Hepatocyte (in vitro differentiated cells): ENCODE measurements at regions not wholly inside any gene's neighbourhood (a gene's known extent, or its start where the extent isn't known, plus 50 kb on each side); places are given as distances from the start of the nearest gene placed in this dataset.

Source experiments
- DNase-seq: peaks from one replicate; pipeline ENCODE4 v3.0.0-alpha.2; 2016; ENCODE audit warnings: low spot score
- H2AFZ ChIP-seq: fragments of 200-600 bp; sonication (generic); 2 replicates; pipeline ENCODE4 v1.6.0; 2016; ENCODE audit warnings: antibody characterized with exemption, mild to moderate bottlenecking
- H3K27ac ChIP-seq: fragments of 200-600 bp; sonication (generic); 2 replicates; pipeline ENCODE4 v1.5.1; 2016; ENCODE audit warnings: mild to moderate bottlenecking
- H3K27me3 ChIP-seq: fragments of 200-600 bp; sonication (generic); 2 replicates; pipeline ENCODE4 v1.6.1; 2016
- H3K36me3 ChIP-seq: fragments of 200-600 bp; sonication (generic); replicated peaks from 2 replicates; pipeline ENCODE4 v1.5.1; 2016; ENCODE audit warnings: low read depth; ENCODE audit not compliant: insufficient read depth
- H3K4me1 ChIP-seq: fragments of 200-600 bp; sonication (generic); 2 replicates; pipeline ENCODE4 v1.5.1; 2016; ENCODE audit warnings: mild to moderate bottlenecking, moderate library complexity; ENCODE audit not compliant: insufficient read depth
- H3K4me2 ChIP-seq: fragments of 200-600 bp; sonication (generic); 2 replicates; pipeline ENCODE4 v1.6.0; 2016
- H3K4me3 ChIP-seq: fragments of 200-600 bp; sonication (generic); 2 replicates; pipeline ENCODE4 v1.5.1; 2016; ENCODE audit warnings: mild to moderate bottlenecking
- H3K79me2 ChIP-seq: fragments of 200-600 bp; sonication (generic); 2 replicates; pipeline ENCODE4 v1.6.0; 2017; ENCODE audit warnings: mild to moderate bottlenecking
- H3K9me2 ChIP-seq: fragments of 200-600 bp; sonication (generic); replicated peaks from 2 replicates; pipeline ENCODE4 v1.6.0; 2017; ENCODE audit warnings: mild to moderate bottlenecking; ENCODE audit not compliant: insufficient read depth
- H3K9me3 ChIP-seq: fragments of 200-600 bp; sonication (generic); 2 replicates; pipeline ENCODE4 v1.5.1; 2016; ENCODE audit warnings: low read depth, mild to moderate bottlenecking
- H4K20me1 ChIP-seq: fragments of 200-600 bp; sonication (generic); 2 replicates; pipeline ENCODE4 v1.6.0; 2016; ENCODE audit warnings: mild to moderate bottlenecking; ENCODE audit not compliant: insufficient read depth, poor library complexity, severe bottlenecking
- EZH2 ChIP-seq: fragments of 200-600 bp; sonication (generic); IDR thresholded peaks from 2 replicates; pipeline ENCODE4 v1.6.1; 2016; ENCODE audit warnings: antibody characterized with exemption, mild to moderate bottlenecking, borderline replicate concordance
- EZH2phosphoT487 ChIP-seq: fragments of 200-600 bp; sonication (generic); IDR thresholded peaks from one replicate; pipeline ENCODE4 v1.6.1; 2018; ENCODE audit warnings: antibody characterized with exemption, mild to moderate bottlenecking, low read depth, moderate library complexity; ENCODE audit not compliant: unreplicated experiment, severe bottlenecking
- WGBS: methylation state at CpG from one replicate; pipeline ENCODE4 v1.1.6; 2016; ENCODE audit warnings: low lambda C conversion rate; ENCODE audit errors: missing lambda C conversion rate; 5-methylcytosine and 5-hydroxymethylcytosine counted together
- TF ChIP-seq, protein P1 (sequence below): fragments of 200-600 bp; sonication (generic); IDR thresholded peaks from 2 replicates; pipeline ENCODE4 v1.5.1; 2016; ENCODE audit warnings: antibody characterized with exemption, mild to moderate bottlenecking; ENCODE audit not compliant: poor library complexity

DNA sequence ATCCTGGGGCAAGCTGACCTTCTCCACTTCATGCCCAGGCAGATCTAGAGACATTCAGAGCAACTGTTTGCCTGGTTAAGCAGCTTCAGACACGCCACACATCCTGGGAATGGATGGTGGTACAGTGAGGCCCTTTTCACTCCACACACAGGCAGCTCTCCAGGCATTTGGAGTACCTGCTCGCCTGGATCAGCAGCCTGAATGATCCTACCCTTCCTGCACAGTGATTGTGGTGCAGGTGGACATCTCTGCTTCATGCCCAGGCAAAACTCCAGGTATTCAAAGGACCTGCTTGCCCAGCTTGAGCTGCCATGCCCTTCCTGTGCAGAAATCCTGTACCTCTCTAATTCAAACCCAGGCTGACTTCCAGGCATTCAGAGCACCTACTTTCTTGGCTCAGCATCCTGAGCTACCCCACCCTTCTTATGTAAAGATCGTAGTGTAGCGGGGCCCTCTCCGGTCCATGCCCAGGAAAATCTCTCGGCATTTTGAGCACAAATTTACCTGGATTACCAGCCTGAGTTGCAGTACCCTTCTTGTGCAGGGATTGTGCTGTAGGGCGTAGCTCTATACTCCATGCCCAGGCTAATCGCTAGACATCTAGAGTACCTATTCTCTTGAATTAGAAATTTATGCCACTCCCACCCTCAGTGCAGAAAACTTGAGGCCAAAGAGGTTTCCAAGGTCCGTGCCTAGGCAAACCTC is 972.8 kb downstream of the ANKRD7 start:
- H3K27ac ChIP-seq = no peak overlapping the region
- TF ChIP-seq, protein P1, sequence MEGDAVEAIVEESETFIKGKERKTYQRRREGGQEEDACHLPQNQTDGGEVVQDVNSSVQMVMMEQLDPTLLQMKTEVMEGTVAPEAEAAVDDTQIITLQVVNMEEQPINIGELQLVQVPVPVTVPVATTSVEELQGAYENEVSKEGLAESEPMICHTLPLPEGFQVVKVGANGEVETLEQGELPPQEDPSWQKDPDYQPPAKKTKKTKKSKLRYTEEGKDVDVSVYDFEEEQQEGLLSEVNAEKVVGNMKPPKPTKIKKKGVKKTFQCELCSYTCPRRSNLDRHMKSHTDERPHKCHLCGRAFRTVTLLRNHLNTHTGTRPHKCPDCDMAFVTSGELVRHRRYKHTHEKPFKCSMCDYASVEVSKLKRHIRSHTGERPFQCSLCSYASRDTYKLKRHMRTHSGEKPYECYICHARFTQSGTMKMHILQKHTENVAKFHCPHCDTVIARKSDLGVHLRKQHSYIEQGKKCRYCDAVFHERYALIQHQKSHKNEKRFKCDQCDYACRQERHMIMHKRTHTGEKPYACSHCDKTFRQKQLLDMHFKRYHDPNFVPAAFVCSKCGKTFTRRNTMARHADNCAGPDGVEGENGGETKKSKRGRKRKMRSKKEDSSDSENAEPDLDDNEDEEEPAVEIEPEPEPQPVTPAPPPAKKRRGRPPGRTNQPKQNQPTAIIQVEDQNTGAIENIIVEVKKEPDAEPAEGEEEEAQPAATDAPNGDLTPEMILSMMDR = no peak
- H4K20me1 ChIP-seq = no peaks in the 10 kb centered on the region
- H2AFZ ChIP-seq = no peak overlapping the region
- no peaks in the 10 kb centered on the region for H3K9me2 ChIP-seq
- no peak for DNase-seq
- no peak overlapping the region for H3K4me3 ChIP-seq
- H3K36me3 ChIP-seq = no peaks in the 10 kb centered on the region
- H3K4me1 ChIP-seq = no peaks in the 10 kb centered on the region
- H3K9me3 ChIP-seq = no peaks in the 10 kb centered on the region
- 91% methylated on average over 9 of the region's 9 CpGs for WGBS
- H3K27me3 ChIP-seq = no peaks in the 10 kb centered on the region
- H3K79me2 ChIP-seq = no peaks in the 10 kb centered on the region
- H3K4me2 ChIP-seq = no peak overlapping the region

- Histone ChIP-seq H3K36me3 (no peaks in the 10 kb centered on the region), H4K20me1 (no peaks in the 10 kb centered on the region), H3K4me1 (no peaks in the 10 kb centered on the region), H3K9me3 (no peaks in the 10 kb centered on the region), H3K27ac (no peak overlapping the region), H3K9me2 (no peaks in the 10 kb centered on the region), H3K4me3 (no peak overlapping the region), H3K4me2 (no peak overlapping the region), H3K79me2 (no peaks in the 10 kb centered on the region), H3K27me3 (no peaks in the 10 kb centered on the region), H2AFZ (no peak overlapping the region)
- no peak for TF ChIP-seq EZH2
- no peak for TF ChIP-seq EZH2phosphoT487
- TF ChIP-seq, protein P1 = peak; percentile 64
- DNase-seq = peak; percentile 85
- 28% methylated on average over 8 of the region's 8 CpGs for WGBS
Observed at GRCh38 chr7:119197877-119198527, 973.5 kb downstream of the ANKRD7 start.

DNA sequence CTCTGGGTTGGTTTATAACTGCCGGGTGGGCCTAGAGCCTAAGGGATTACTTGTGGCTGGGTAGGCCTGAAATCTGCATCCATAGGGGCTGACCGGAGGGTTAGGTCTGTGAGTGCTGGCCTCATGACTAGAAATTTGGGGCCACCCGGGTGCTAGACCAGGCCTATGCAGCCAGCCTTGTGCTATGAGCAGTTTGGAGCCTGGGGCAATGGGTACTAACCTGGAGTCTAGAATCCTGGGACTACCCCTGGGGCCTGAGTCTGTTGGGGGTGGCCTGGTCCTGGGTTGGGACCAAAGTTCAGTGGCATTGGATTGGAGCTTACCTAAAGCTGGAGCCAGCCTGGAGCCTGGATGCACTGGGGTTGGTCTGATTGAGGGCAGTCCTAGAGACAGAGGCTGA is 995.2 kb downstream of the ANKRD7 start:
- no peak overlapping the region for H3K4me2 ChIP-seq
- 92% methylated on average over 3 of the region's 3 CpGs for WGBS
- H3K4me3 ChIP-seq = no peak overlapping the region
- H3K27ac ChIP-seq = no peak overlapping the region
- H3K36me3 ChIP-seq = no peaks in the 10 kb centered on the region
- no peaks in the 10 kb centered on the region for H3K9me3 ChIP-seq
- H3K79me2 ChIP-seq = no peaks in the 10 kb centered on the region
- H3K9me2 ChIP-seq = no peaks in the 10 kb centered on the region
- TF ChIP-seq EZH2 = no peak
- no peaks in the 10 kb centered on the region for H3K27me3 ChIP-seq
- H3K4me1 ChIP-seq = no peaks in the 10 kb centered on the region
- no peak for DNase-seq
- no peak overlapping the region for H2AFZ ChIP-seq
- H4K20me1 ChIP-seq = no peaks in the 10 kb centered on the region

DNA sequence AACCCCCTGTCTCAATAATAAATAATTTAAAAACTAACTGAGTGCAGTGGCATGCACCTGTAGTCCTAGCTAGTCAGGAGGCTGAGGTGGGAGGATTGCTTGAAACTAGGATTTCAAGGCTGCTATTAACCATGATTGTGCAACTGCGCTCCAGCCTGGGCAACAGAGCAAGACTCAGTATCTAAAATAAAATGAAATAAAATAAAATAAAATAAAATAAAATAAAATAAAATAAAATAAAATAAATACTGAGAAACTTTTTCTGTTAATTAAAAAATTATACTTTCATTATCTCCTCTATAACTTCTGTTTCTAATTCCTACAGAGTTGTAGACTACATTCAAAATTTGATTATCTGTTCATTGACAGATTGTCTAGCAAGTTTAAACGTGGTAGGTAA is 999.4 kb downstream of the ANKRD7 start:
- no peaks in the 10 kb centered on the region for H3K4me1 ChIP-seq
- 74% methylated on average over 2 of the region's 2 CpGs for WGBS
- DNase-seq = no peak

More for the DNA sequence above, 999.4 kb downstream of the ANKRD7 start:
- Histone ChIP-seq H3K9me3 (no peaks in the 10 kb centered on the region), H3K4me2 (no peak overlapping the region), H3K36me3 (no peaks in the 10 kb centered on the region), H4K20me1 (no peaks in the 10 kb centered on the region), H2AFZ (no peak overlapping the region), H3K9me2 (no peaks in the 10 kb centered on the region), H3K79me2 (no peaks in the 10 kb centered on the region), H3K4me3 (no peak overlapping the region), H3K27me3 (no peaks in the 10 kb centered on the region), H3K27ac (no peak overlapping the region)
- TF ChIP-seq, protein P1 = no peak
- TF ChIP-seq EZH2 (no peak), EZH2phosphoT487 (no peak)
